T47D (cell line): ENCODE measurements at regions not wholly inside any gene's neighbourhood (a gene's known extent, or its start where the extent isn't known, plus 50 kb on each side); places are given as distances from the start of the nearest gene placed in this dataset.

Experiments
- DNase-seq, 2 experiments: peaks; one replicate each; pipeline versions ENCODE4 v3.0.0 to v3.0.0-alpha.2; 2011 to 2012; ENCODE audit warnings: low read depth in 1 of 2, low spot score in 1 of 2
- JUND ChIP-seq: IDR thresholded peaks from 2 replicates; pipeline ENCODE4 v1.6.1; 2012; ENCODE audit warnings: low read depth
- in situ Hi-C: cut with HindIII; loops from 2 replicates; pipeline ENCODE4 v1.10.0; 2016; ENCODE audit warnings: low sequenced_read_pairs, low pct_unique_long_range_greater_than_20kb

DNA sequence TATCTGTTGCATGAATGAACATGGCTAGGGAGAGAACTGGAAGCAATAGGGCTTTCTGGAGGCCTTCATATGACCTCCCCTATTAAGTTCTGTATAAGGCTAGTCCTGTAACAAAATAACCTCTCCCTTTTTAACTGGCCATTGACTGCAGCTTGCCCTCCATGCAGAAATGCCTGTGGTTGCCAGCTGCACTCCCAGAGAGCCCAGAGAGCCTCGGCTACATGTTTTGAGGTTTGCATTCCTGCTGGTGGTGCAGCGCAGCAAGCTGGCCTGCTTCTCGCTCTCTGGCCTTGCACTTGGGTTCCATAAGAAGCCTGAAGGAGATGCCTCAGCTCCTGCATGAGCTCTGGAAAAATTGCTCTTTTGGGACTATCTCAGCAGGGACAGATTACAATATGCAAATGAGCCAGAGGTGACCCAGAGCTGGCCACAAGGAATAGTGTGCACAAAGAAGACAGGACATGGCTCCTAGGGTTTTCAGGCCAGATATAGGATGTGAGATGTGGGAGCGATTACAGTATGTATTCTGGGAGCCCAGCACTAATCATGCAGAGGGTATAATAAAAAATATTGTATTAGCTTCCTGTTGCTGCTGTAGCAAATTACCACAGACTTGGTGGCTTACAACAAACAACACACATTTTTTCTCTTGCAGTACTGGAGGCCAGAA is 186.7 kb downstream of the INSIG2 start:
- in situ Hi-C loops: no loop called here
- DNase-seq: no peak
- TF ChIP-seq JUND: no peak

- no peak for DNase-seq
- no peak for TF ChIP-seq JUND
- in situ Hi-C loops: no loop called here
These were observed 184.1 kb downstream of the INSIG2 start for GRCh38 chr2:118272391-118272790.

- in situ Hi-C loops: no loop called here
- no peak for TF ChIP-seq JUND
These were observed 181.3 kb downstream of the INSIG2 start for GRCh38 chr2:118269408-118270051.

GRCh38 chr2:118268268-118268667 is 180.0 kb downstream of the INSIG2 start:
- no peak for TF ChIP-seq JUND
- DNase-seq: no peak
- in situ Hi-C loops: no loop called here

More at GRCh38 chr2:118269408-118270051, 181.3 kb downstream of the INSIG2 start:
- DNase-seq: peak in 1 of 2 experiments; percentile 31

DNA sequence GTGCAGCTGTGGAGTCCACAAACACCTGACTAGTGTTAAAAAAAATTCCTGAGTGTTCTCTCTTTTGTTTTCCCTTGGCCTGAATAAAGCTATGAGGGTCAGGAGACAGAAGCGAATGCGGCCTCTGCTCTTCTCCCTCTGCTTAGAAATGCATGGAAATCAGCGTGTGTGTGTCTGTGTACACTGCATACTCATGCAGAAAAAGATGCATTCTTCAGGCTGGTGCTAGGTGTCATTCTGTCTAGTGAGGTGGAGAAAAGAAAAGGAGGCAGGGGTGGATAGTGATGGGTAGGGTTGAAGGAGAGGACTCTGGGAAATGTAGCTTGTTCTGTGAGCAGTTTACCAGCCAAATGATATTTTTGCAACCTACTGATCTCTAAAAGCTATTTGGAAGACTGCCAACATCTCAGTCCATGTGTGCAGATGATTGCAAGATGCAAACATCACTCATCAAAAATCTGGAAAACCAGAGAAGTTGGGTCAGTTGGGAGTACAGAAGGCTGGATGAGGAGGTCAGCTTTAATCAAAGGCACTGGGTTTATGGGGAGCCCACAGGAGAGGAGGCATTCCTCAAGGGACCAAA is 177.7 kb downstream of the INSIG2 start:
- DNase-seq: no peak
- in situ Hi-C loops: no loop called here
- TF ChIP-seq JUND: no peak

- no peak for TF ChIP-seq JUND
- no peak for DNase-seq
- in situ Hi-C loops: no loop called here
These were observed 176.1 kb downstream of the INSIG2 start for GRCh38 chr2:118264232-118264990.

- in situ Hi-C loops: no loop called here
- no peak for DNase-seq
- no peak for TF ChIP-seq JUND
These were observed 169.4 kb downstream of the INSIG2 start for GRCh38 chr2:118257696-118258095.

DNA sequence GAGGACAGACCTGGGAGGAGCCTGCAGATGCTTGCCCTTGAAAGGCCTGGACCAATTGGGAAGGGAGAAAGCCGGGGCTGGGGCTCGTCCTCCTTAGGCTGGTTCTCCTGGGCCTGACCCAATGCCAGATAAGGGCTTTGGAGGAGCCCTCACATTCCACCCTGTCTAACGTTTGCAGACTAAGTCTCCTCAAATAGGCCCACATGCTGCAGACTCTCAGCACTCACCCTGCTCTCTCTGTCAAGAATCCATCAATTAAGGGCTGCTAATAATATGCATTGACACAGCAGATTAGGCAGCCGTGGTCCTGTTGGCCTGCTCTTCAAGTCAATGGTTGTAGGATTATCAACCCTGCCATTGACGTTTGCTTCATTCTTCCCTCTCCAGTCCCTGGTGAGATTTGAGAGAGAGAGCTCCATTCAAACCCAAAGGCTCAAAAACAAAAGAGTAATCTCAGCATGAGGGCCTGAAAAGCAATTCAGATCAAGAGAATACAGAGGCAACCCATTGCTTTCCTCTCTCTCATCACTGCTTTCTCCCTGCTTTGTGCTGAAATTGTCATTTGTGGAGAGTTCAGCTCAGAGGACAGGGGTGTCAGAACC is 167.6 kb downstream of the INSIG2 start:
- no peak for TF ChIP-seq JUND
- no peak for DNase-seq
- in situ Hi-C loops: no loop called here

GRCh38 chr2:118255301-118255700 is 167.0 kb downstream of the INSIG2 start:
- in situ Hi-C loops: no loop called here
- DNase-seq: no peak
- TF ChIP-seq JUND: no peak

GRCh38 chr2:118254116-118254515 is 165.8 kb downstream of the INSIG2 start:
- no peak for DNase-seq
- in situ Hi-C loops: no loop called here
- no peak for TF ChIP-seq JUND

DNA sequence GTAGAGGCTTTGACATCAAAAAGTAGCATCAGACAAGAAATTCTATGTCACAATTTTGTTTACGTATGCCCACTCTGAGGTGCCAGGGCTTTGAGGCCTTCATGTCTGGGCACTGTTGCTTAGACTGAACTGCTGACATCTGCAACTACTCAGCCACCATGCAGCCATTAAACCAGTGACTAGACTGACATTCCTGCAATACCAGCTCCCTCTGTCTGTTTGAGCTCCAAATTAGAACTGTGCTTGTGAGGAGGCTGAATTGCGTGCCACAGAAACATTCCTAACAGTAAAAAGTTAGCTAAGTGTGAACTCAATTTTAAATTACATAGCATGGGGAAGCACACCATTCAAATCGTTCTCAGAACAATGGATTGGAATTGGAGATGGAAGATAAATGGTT is 163.2 kb downstream of the INSIG2 start:
- in situ Hi-C loops: no loop called here
- DNase-seq: peak in 1 of 2 experiments; percentile 10
- TF ChIP-seq JUND: no peak

- in situ Hi-C loops: no loop called here
- no peak for TF ChIP-seq JUND
- DNase-seq: no peak
These were observed 162.2 kb downstream of the INSIG2 start for GRCh38 chr2:118250463-118250862.

- in situ Hi-C loops: no loop called here
- no peak for DNase-seq
- TF ChIP-seq JUND: no peak
These were observed 161.7 kb downstream of the INSIG2 start for GRCh38 chr2:118250001-118250400.
